SU-DHL-6 (cell line): ENCODE measurements at regions not wholly inside any gene's neighbourhood (a gene's known extent, or its start where the extent isn't known, plus 50 kb on each side); places are given as distances from the start of the nearest gene placed in this dataset.

ENCODE experiments used
- H2AFZ ChIP-seq: fragments of 200-600 bp; sonication (generic); 2 replicates; pipeline ENCODE4 v1.6.1; 2014; ENCODE audit warnings: low read depth, mild to moderate bottlenecking, moderate library complexity, mixed read lengths, antibody characterized with exemption, low read length; ENCODE audit not compliant: severe bottlenecking
- H3F3A ChIP-seq: fragments of 200-600 bp; shearing (Covaris generic); 2 replicates; pipeline ENCODE4 v1.6.0; 2016; ENCODE audit warnings: antibody characterized with exemption, mild to moderate bottlenecking; ENCODE audit not compliant: insufficient read depth
- H3K27ac ChIP-seq: fragments of 200-600 bp; sonication (generic); 2 replicates; pipeline ENCODE4 v1.5.1; 2016; ENCODE audit warnings: low read depth, mild to moderate bottlenecking, low read length, moderate library complexity, mixed read lengths
- H3K27me3 ChIP-seq: fragments of 200-600 bp; sonication (generic), shearing (Covaris generic); 2 replicates; pipeline ENCODE4 v1.6.0; 2014; ENCODE audit warnings: mild to moderate bottlenecking, low read length
- H3K36me3 ChIP-seq: fragments of 200-600 bp; sonication (generic); 2 replicates; pipeline ENCODE4 v1.6.1; 2014; ENCODE audit warnings: mild to moderate bottlenecking, low read length, mixed read lengths
- H3K4me2 ChIP-seq: fragments of 300-600, 200-600 bp; shearing (Covaris generic), sonication (generic); 2 replicates; pipeline ENCODE4 v1.6.0; 2014; ENCODE audit warnings: low read length, low read depth, mild to moderate bottlenecking; ENCODE audit not compliant: poor library complexity, severe bottlenecking
- H3K4me3 ChIP-seq: fragments of 200-600 bp; sonication (generic); 2 replicates; pipeline ENCODE4 v1.5.1; 2014; ENCODE audit warnings: antibody characterized with exemption, low read length, mild to moderate bottlenecking, mixed read lengths; ENCODE audit not compliant: insufficient read depth, poor library complexity, severe bottlenecking
- H3K79me2 ChIP-seq: fragments of 200-600 bp; sonication (generic); 2 replicates; pipeline ENCODE4 v1.6.1; 2014; ENCODE audit warnings: mild to moderate bottlenecking, low read length, moderate library complexity; ENCODE audit not compliant: insufficient read depth
- H3K9ac ChIP-seq: fragments of 200-600 bp; sonication (generic); 2 replicates; pipeline ENCODE4 v1.7.0; 2014; ENCODE audit warnings: mild to moderate bottlenecking, low read length
- H3K9me2 ChIP-seq: fragments of 200-600 bp; sonication (generic); replicated peaks from 2 replicates; pipeline ENCODE4 v1.6.1; 2014; ENCODE audit warnings: low read length; ENCODE audit not compliant: insufficient read depth
- H3K9me3 ChIP-seq: fragments of 200-600 bp; sonication (generic); 2 replicates; pipeline ENCODE4 v1.6.1; 2014; ENCODE audit warnings: low read length, mixed read lengths; ENCODE audit not compliant: insufficient read depth
- H4K20me1 ChIP-seq: fragments of 200-600 bp; sonication (generic); 2 replicates; pipeline ENCODE4 v1.6.1; 2014; ENCODE audit warnings: low read depth, mild to moderate bottlenecking, antibody characterized with exemption, low read length, moderate library complexity, mixed read lengths
- EZH2phosphoT487 ChIP-seq: fragments of 200-600 bp; sonication (generic), shearing (Covaris generic); conservative IDR thresholded peaks from 2 replicates; pipeline ENCODE4 v1.6.1; 2018; ENCODE audit warnings: mild to moderate bottlenecking, antibody characterized with exemption, low read length, moderate library complexity, mixed read lengths
- TF ChIP-seq, protein P1 (sequence below): fragments of 200-600 bp; sonication (generic); IDR thresholded peaks from one replicate; pipeline ENCODE4 v1.5.1; 2017; ENCODE audit warnings: antibody characterized with exemption, mild to moderate bottlenecking, low read length, moderate library complexity; ENCODE audit not compliant: insufficient read depth, poor library complexity, severe bottlenecking

DNA sequence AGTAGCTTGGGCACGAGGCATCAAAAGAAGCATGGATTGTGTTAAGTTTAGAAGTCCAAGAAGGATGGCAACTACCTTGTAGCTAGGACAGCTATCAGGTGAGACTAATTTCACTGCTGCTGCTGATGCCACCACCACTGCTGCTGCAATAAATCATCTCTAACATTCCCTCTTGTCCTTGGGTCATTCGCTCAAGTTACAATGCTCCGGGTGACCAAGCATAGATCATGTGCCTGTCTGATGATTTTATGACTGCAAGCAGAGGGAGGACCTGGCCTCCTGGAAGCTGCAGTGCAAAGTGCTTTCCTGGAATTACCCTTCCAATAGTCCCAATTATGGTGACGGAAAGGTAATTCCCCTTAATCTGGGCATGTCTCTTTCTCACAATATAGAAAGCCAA lies 334.4 kb downstream of the PRELID2 start:
- Histone ChIP-seq H3K4me3 (no peak overlapping the region), H3K9ac (no peak overlapping the region), H2AFZ (no peak overlapping the region), H3F3A (no peaks in the 10 kb centered on the region), H3K9me2 (no peaks in the 10 kb centered on the region), H3K9me3 (no peaks in the 10 kb centered on the region), H3K27ac (no peak overlapping the region), H4K20me1 (no peaks in the 10 kb centered on the region), H3K36me3 (no peaks in the 10 kb centered on the region), H3K27me3 (no peaks in the 10 kb centered on the region), H3K79me2 (no peaks in the 10 kb centered on the region), H3K4me2 (no peak overlapping the region)
- TF ChIP-seq, protein P1, sequence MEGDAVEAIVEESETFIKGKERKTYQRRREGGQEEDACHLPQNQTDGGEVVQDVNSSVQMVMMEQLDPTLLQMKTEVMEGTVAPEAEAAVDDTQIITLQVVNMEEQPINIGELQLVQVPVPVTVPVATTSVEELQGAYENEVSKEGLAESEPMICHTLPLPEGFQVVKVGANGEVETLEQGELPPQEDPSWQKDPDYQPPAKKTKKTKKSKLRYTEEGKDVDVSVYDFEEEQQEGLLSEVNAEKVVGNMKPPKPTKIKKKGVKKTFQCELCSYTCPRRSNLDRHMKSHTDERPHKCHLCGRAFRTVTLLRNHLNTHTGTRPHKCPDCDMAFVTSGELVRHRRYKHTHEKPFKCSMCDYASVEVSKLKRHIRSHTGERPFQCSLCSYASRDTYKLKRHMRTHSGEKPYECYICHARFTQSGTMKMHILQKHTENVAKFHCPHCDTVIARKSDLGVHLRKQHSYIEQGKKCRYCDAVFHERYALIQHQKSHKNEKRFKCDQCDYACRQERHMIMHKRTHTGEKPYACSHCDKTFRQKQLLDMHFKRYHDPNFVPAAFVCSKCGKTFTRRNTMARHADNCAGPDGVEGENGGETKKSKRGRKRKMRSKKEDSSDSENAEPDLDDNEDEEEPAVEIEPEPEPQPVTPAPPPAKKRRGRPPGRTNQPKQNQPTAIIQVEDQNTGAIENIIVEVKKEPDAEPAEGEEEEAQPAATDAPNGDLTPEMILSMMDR, result no peak
- TF ChIP-seq EZH2phosphoT487, result no peak

DNA sequence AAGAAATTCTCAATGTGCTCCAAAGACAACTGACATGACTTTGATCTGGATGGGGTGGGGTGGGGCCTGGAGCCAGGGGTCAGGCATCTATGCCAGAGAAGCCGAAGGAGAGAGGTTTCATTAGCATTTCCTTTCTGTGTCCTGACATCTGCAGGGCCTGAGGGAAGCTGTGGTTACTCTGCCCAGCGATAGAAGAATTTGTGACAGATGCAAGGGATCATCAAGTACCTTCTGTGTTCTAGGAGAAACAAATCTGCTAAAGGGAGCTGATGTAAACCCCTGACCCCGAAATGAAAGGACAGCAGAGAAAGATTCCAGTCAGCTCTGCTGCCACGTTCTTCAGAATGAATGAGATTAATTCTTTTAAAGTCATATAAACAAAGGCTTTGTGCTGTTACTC lies 335.7 kb downstream of the PRELID2 start:
- H3K9me3 ChIP-seq, result no peaks in the 10 kb centered on the region
- H3K27me3 ChIP-seq, result no peaks in the 10 kb centered on the region
- H3K4me3 ChIP-seq, result no peak overlapping the region
- H4K20me1 ChIP-seq, result no peaks in the 10 kb centered on the region
- no peak for TF ChIP-seq EZH2phosphoT487
- TF ChIP-seq, protein P1, result no peak
- no peak overlapping the region for H3K27ac ChIP-seq
- H3K36me3 ChIP-seq, result no peaks in the 10 kb centered on the region
- H3K79me2 ChIP-seq, result no peaks in the 10 kb centered on the region
- no peaks in the 10 kb centered on the region for H3F3A ChIP-seq
- no peak overlapping the region for H2AFZ ChIP-seq
- no peak overlapping the region for H3K4me2 ChIP-seq
- no peaks in the 10 kb centered on the region for H3K9me2 ChIP-seq
- H3K9ac ChIP-seq, result no peak overlapping the region

DNA sequence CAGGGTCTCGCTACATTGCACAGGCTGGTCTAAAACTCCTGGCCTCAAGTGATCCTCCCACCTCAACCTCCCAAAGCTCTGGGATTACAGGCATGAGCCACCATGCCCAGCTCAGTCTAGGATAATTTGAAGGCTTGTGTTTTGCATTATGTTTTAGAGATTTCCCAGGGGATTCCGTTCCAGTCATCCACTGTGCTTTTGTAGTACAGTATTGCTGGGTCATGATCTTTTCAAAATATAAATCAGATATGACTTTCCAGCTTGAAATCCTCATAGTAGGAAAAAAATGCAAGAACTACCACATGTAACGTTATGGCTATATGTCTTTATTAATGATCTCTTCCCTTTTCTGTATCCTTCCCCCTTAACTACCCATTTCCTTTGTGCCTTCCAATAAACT lies 338.1 kb downstream of the PRELID2 start:
- H3K36me3 ChIP-seq, result no peaks in the 10 kb centered on the region
- H3K9ac ChIP-seq, result no peak overlapping the region
- H3K27me3 ChIP-seq, result no peaks in the 10 kb centered on the region
- no peak overlapping the region for H2AFZ ChIP-seq
- H3K9me2 ChIP-seq, result no peaks in the 10 kb centered on the region
- H3K4me3 ChIP-seq, result no peak overlapping the region
- H4K20me1 ChIP-seq, result no peaks in the 10 kb centered on the region
- no peak overlapping the region for H3K4me2 ChIP-seq
- H3K9me3 ChIP-seq, result no peaks in the 10 kb centered on the region
- no peaks in the 10 kb centered on the region for H3K79me2 ChIP-seq
- no peak overlapping the region for H3K27ac ChIP-seq
- TF ChIP-seq, protein P1, result no peak
- no peak for TF ChIP-seq EZH2phosphoT487
- H3F3A ChIP-seq, result no peaks in the 10 kb centered on the region

DNA sequence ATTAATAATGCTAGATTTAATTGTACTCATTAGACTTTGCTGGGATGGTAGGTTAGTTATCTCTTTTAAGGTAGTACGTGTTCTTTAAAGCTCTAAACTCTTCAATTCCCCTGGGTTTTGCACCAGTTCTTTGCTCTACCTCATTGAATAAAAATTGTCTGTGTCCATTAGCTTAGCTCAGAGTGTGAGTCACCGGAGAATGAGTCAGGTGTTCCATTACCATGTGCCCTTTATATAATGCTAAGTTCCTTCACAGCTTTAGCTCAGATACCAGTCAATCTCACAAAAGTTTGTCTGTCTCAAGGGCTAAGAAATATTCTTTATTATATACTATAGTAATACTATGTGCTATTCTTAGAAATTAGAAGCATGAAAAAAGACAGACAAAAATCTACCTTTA lies 339.4 kb downstream of the PRELID2 start:
- Histone ChIP-seq H3K9me2 (no peaks in the 10 kb centered on the region), H3K27me3 (no peaks in the 10 kb centered on the region), H3K4me3 (no peak overlapping the region), H3K4me2 (no peak overlapping the region), H3K9ac (no peak overlapping the region), H3F3A (no peaks in the 10 kb centered on the region), H2AFZ (no peak overlapping the region), H3K9me3 (no peaks in the 10 kb centered on the region), H3K27ac (no peak overlapping the region), H3K36me3 (no peaks in the 10 kb centered on the region), H4K20me1 (no peaks in the 10 kb centered on the region), H3K79me2 (no peaks in the 10 kb centered on the region)
- no peak for TF ChIP-seq EZH2phosphoT487
- TF ChIP-seq, protein P1, result no peak
